OCI-LY7 (cell line): ENCODE measurements at regions not wholly inside any gene's neighbourhood (a gene's known extent, or its start where the extent isn't known, plus 50 kb on each side); places are given as distances from the start of the nearest gene placed in this dataset.

Source experiments
- EZH2phosphoT487 ChIP-seq: fragments of 200-600 bp; sonication (generic); IDR thresholded peaks from 2 replicates; pipeline ENCODE4 v1.6.1; 2018; ENCODE audit warnings: low read depth, borderline replicate concordance, mild to moderate bottlenecking, mixed run types, antibody characterized with exemption, low read length, moderate library complexity, mixed read lengths
- TF ChIP-seq, protein P1 (sequence below): fragments of 200-600 bp; sonication (generic); conservative IDR thresholded peaks from 2 replicates; pipeline ENCODE4 v1.5.1; 2014; ENCODE audit warnings: mild to moderate bottlenecking, antibody characterized with exemption, low read length, moderate library complexity, mixed read lengths

DNA sequence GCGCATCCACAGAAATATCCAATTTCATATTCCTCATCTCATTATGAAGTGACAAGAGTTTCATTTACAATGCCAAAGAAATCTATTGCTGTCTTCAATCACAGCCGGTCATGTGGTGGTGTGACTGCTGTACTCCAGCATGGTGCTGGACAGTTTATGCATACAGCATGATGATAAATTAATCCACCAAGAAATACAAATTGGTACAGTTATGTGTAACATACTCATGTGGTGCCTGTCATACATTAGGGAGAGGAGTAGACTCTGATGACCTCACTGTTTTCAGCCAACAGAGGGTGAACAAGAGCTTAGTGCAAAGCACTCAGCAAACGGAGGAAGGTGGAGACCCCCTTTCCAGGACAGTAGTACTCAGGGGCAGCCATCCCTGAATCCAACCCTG lies 178.4 kb upstream of the SYNDIG1 start:
- TF ChIP-seq, protein P1, sequence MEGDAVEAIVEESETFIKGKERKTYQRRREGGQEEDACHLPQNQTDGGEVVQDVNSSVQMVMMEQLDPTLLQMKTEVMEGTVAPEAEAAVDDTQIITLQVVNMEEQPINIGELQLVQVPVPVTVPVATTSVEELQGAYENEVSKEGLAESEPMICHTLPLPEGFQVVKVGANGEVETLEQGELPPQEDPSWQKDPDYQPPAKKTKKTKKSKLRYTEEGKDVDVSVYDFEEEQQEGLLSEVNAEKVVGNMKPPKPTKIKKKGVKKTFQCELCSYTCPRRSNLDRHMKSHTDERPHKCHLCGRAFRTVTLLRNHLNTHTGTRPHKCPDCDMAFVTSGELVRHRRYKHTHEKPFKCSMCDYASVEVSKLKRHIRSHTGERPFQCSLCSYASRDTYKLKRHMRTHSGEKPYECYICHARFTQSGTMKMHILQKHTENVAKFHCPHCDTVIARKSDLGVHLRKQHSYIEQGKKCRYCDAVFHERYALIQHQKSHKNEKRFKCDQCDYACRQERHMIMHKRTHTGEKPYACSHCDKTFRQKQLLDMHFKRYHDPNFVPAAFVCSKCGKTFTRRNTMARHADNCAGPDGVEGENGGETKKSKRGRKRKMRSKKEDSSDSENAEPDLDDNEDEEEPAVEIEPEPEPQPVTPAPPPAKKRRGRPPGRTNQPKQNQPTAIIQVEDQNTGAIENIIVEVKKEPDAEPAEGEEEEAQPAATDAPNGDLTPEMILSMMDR, result no peak
- no peak for TF ChIP-seq EZH2phosphoT487
